ENCODE measurements at regions not wholly inside any gene's neighbourhood (a gene's known extent, or its start where the extent isn't known, plus 50 kb on each side); places are given as distances from the start of the nearest gene placed in this dataset.

DNA sequence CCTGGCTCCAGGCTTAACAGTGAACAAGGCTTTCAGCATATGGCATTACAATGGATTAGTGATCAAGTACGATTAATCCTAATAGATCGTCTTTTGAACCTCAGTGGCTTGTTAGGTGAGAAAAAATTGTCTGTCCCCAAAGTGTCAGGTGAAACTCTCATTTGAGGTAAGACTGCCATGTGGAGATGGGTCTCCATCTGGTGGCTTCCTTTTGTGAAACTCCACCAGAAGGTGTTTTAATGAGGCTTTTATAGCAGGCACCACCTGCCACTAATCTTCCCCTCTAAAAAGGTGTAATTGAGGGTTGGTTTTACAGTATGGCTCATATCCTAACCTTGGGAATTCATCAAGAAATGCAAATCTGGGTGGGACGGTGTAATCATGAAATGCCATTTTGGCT is 471.1 kb upstream of the MPDZ start:
- TF ChIP-seq, protein P1, sequence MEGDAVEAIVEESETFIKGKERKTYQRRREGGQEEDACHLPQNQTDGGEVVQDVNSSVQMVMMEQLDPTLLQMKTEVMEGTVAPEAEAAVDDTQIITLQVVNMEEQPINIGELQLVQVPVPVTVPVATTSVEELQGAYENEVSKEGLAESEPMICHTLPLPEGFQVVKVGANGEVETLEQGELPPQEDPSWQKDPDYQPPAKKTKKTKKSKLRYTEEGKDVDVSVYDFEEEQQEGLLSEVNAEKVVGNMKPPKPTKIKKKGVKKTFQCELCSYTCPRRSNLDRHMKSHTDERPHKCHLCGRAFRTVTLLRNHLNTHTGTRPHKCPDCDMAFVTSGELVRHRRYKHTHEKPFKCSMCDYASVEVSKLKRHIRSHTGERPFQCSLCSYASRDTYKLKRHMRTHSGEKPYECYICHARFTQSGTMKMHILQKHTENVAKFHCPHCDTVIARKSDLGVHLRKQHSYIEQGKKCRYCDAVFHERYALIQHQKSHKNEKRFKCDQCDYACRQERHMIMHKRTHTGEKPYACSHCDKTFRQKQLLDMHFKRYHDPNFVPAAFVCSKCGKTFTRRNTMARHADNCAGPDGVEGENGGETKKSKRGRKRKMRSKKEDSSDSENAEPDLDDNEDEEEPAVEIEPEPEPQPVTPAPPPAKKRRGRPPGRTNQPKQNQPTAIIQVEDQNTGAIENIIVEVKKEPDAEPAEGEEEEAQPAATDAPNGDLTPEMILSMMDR (IDR thresholded peaks at IDR 0.05) = no peak
- TF ChIP-seq POLR2A (IDR thresholded peaks at IDR 0.05) = no peak
- TF ChIP-seq EP300 (IDR thresholded peaks at IDR 0.05) = no peak
